Activated naive CD4-positive, alpha-beta T cell treated with anti-CD3 and anti-CD28 coated beads for 36 hours (primary cell): ENCODE measurements at regions not wholly inside any gene's neighbourhood (a gene's known extent, or its start where the extent isn't known, plus 50 kb on each side); places are given as distances from the start of the nearest gene placed in this dataset. TPM values are rescaled to one million over a fixed set of nuclear protein-coding genes. Genes with fewer than 3 reads are reported as not detected.

Experiments used
- CTCF ChIA-PET: fragments of 350-600 bp; sonication (Branson Sonifier 250); formaldehyde crosslinking; loops from one replicate; lab custom pipeline; 2021; ENCODE audit warnings: antibody characterized with exemption; lab: Charles Lee
- DNase-seq: peaks from one replicate; pipeline ENCODE4 v3.0.0-alpha.2; 2020
- H3K27ac Mint-ChIP-seq: one replicate; pipeline ENCODE4 v1.8.0; 2021; ENCODE audit warnings: mild to moderate bottlenecking, mixed read lengths
- H3K27me3 Mint-ChIP-seq: one replicate; pipeline ENCODE4 v1.8.0; 2021; ENCODE audit warnings: low read depth, mixed read lengths
- H3K36me3 Mint-ChIP-seq: one replicate; pipeline ENCODE4 v1.8.0; 2021; ENCODE audit warnings: low read depth, mixed read lengths
- H3K4me1 Mint-ChIP-seq: one replicate; pipeline ENCODE4 v1.8.0; 2021; ENCODE audit warnings: low read depth, mixed read lengths
- H3K4me3 Mint-ChIP-seq: one replicate; pipeline ENCODE4 v1.8.0; 2021; ENCODE audit warnings: mild to moderate bottlenecking, moderate library complexity, mixed read lengths
- H3K9me3 Mint-ChIP-seq: one replicate; pipeline ENCODE4 v1.8.0; 2021; ENCODE audit warnings: mixed read lengths
- intact Hi-C: fragments of 100-400 bp; cut with micrococcal nuclease; formaldehyde crosslinking; loops from one replicate; pipeline ENCODE4 v1.15.1; 2023
- microRNA-seq: library from miRNA; unstranded; fragments of <30 nt; microRNA quantifications from one replicate; pipeline ENCODE4 v1.2.0, GENCODE V29; 2022; ENCODE audit warnings: borderline microRNAs expressed, borderline replicate concordance

DNA sequence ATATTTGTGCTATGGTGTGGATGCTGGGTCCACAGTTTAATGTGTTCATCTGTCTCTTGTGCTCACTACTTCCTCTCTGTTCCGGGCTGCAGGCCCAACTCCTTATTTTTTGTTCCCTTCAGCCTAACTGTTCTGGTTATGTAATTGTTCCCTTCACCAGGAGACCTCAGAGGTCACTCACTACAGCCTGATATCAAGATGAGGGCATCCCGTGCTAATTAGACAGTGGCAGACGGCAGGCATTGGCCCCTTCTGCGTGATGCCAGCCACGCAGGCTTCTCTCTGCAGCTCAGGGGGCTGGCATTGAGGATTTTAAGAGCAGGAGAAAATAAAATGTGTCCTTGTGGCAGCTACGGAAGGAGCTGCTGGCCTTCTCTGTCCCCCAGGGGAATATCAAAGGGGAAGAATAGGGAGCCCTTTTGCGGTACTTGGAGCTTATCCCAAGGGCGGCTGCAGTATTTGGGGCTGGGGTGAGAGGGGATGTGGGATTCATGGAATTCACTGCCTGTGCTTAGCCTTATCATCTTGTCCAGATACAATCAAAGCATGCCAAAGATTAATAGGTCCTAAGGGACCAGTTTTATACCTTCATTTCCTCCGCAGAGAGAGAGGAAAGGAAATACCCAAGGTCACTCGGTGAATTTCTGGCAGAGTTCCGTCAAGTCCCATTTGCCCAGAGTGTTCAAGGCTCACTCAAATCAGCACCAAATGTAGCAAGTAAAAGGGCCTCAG, 53.3 kb upstream of the TRIB2 start:
- Mint-ChIP-seq H3K27ac (no peak overlapping the region), H3K4me1 (peaks cover 4% of the 10 kb centered on the region), H3K27me3 (no peaks in the 10 kb centered on the region), H3K9me3 (peaks cover 8% of the 10 kb centered on the region), H3K36me3 (peaks cover 3% of the 10 kb centered on the region), H3K4me3 (no peak overlapping the region)
- DNase-seq, result no peak
- intact Hi-C loops, result no loop called here
- CTCF ChIA-PET, result no interaction called here

DNA sequence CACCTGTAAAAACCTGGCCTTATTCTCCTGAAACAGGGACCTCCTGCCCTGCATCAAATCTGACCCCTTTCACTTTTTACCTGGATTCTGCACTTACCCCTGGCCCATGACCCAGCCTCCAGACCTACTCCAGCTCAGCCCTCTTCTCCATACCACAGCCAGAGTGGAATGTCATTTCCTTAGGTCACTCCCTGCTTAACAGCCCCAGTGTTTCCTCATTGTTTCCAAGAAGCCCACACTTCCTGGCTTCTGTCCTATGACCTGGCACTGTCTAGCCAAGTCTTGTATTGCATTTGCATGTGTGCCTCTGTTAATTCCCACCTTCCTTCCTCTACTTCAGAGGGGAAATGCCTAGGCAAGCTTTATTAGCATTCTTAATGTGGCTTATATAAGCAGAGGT, 51.4 kb upstream of the TRIB2 start:
- intact Hi-C loops, result no loop called here
- no peak overlapping the region for H3K27ac Mint-ChIP-seq
- peaks cover 8% of the 10 kb centered on the region for H3K9me3 Mint-ChIP-seq
- peaks cover 3% of the 10 kb centered on the region for H3K36me3 Mint-ChIP-seq
- no peaks in the 10 kb centered on the region for H3K4me1 Mint-ChIP-seq
- H3K4me3 Mint-ChIP-seq, result no peak overlapping the region
- no peak for DNase-seq
- no peaks in the 10 kb centered on the region for H3K27me3 Mint-ChIP-seq
- CTCF ChIA-PET, result no interaction called here

DNA sequence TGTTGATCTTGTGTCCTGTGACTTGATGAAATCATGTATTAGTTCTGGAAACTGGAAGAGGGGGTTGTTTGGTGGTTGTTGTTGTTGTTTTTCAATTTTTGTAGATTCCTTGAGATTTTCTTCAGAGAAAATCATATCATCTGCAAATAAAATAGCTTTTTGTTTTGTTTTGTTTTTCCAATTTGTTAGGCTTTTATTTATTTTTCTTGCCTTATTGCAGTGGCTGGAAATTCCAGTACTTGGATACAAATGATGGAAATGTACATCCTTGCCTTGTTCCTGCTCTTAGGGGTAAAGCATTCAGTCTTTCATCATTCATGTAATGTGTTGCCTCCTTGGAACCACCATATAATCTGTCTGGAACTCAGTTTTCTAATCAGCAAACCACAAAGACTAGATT, 50.3 kb upstream of the TRIB2 start:
- no peaks in the 10 kb centered on the region for H3K27me3 Mint-ChIP-seq
- intact Hi-C loops, result no loop called here
- no peak overlapping the region for H3K4me3 Mint-ChIP-seq
- CTCF ChIA-PET, result no interaction called here
- no peaks in the 10 kb centered on the region for H3K4me1 Mint-ChIP-seq
- peaks cover 3% of the 10 kb centered on the region for H3K36me3 Mint-ChIP-seq
- no peak overlapping the region for H3K27ac Mint-ChIP-seq
- peaks cover 7% of the 10 kb centered on the region for H3K9me3 Mint-ChIP-seq
- no peak for DNase-seq

Small RNAs in the stretch of these regions (microRNA-seq; reads per million reads assigned to microRNA genes)
- gene MIR3681, result not detected
